NCI-H1092 (cell line): ENCODE measurements at regions not wholly inside any gene's neighbourhood (a gene's known extent, or its start where the extent isn't known, plus 50 kb on each side); places are given as distances from the start of the nearest gene placed in this dataset.

ENCODE experiments used
- DNase-seq: peaks from one replicate; lab custom pipeline; 2025; lab: John Stamatoyannopoulos, UW

DNA sequence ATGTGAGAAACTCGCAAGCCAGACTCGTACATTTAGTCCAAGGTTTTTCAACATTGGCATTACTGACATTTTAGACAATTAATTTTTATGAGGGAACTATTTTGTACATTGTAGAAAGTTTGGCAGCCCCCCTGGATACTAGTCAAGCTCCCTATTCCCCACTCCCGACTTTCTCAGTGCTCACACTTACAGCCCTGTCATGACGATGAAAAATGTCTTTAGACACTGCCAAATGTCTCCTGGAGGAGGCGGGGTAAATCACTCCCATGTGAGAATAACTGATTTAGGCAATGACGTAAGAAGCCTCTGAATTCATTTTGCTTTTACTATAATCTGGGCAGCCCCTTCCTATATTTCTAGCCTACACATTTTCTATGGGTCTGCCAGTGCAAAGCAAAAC lies 535.8 kb upstream of the KLHL1 start:
- DNase-seq = no peak

DNA sequence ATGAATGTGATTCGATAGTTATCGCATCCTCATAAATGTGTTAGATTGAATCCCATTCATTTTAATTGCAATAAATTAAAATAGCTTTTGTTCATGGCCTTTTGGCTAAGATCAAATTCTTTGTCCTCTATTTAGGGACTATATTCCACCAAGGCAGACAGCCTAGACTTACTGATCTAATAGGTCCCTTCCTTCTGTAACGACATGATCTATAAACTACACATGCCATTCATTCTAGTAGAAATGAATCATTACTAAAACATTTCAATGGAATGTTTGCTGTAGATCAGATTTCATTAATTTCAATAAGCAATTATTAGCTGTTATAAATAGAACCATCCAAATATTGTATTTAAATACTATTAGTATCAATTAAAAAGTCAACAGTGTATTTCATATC lies 526.6 kb upstream of the KLHL1 start:
- DNase-seq = no peak

DNA sequence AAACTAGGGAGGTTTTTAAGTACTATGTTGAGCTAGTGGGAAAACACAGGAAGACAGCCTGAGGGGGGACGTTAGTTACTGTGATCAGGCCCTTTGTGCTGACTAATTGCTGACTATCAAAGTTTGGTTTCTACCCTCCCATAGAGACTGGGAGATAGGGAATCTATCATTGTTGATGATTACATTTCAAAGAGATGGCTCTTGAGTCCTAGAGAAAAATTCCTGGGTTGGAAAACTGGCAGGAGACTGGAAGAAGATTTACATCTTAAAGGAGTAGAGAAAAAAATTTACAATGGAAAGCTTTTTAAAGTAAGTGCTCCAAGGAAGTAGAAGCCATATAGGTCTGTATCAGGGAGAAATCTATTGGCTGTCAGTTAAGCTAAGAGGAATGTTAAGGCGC lies 522.0 kb upstream of the KLHL1 start:
- no peak for DNase-seq

DNA sequence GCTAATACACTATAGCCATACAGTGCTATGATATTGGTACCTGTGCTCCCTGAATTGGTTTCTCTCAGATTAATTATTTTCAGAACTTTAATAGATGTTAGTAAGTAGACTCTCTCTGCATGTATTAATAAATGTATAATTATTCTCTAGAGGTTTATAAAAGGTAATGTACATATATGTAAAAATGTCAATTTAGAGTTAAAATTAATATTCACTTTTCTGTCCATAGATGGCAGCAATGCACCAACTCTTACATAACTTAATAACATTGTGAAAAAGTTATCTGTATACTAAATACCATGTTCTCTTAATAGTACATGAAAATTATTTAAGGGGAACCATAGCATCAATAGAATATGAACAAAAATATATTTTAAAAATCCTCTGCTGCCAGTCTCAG lies 515.0 kb upstream of the KLHL1 start:
- no peak for DNase-seq

DNA sequence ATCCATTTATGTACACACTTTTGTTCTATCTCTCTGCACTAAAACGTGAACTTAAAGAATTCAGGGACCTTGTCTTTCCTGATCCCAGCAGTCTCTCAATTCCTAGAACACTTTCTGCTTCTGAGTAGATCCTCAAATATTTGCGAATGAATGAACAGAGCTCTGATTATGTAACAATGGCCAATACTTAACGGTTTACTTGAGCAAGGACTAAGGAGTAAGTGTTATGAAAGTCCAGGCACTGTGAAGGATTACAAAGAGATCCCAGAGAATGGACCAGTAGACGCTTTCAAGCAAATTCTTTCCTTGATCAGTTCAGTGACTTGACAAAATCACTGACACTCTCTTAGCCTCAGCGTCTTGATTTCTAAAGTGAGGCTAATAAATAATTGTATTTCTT lies 514.5 kb upstream of the KLHL1 start:
- DNase-seq = no peak

DNA sequence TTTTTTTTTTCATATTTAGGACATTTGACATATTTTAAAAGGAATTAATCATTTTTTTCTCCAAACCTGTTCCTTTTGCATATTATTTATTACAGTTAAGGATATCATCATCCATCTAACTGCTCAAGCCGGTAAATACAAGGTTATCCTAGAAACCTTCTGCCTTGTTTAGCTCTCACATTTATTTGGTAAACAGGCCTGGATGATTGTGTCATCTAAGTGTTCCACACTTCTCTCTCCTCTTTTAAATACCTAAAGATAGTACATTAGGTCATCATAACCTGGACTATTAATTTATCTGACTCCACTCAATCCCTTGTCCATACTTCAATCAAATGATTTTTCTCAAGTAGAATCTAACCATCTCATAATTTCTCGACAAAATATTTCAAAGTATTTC lies 511.7 kb upstream of the KLHL1 start:
- no peak for DNase-seq

DNA sequence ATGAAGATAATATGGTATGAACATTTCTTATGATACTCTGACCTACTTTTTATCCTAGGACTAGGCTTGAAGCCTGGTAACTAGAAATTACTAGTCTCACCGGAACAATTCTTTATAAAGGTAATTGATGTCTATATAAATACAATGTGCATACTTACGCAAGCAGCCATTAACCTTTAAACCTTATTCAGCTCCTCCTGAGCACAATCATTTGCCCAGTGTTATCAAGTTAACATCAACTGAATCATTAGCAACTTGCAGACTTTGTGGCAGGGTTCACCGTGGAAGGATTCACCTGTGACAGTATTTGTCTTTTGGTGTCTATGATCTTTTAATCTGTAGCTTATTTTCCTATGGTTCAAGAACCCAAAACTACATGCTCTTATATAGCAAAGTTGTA lies 508.6 kb upstream of the KLHL1 start:
- no peak for DNase-seq

DNA sequence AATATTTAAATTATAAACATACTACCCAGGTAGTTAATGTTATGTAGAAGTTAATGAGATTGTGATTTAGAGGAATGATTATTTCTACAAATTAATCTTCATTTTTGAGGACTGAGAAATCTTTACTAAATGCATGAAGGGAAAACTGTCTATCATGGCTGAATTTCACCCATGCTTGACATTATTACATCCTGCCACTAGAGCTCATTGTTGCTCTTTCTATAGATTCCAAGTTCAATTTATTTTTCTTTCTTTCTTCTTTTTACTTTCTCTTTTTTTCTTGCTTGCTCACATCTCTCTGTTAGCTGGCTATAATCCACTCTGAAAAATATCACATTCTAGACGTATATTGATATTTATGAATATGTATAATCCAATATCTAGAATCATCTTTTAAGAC lies 505.0 kb upstream of the KLHL1 start:
- DNase-seq = no peak

DNA sequence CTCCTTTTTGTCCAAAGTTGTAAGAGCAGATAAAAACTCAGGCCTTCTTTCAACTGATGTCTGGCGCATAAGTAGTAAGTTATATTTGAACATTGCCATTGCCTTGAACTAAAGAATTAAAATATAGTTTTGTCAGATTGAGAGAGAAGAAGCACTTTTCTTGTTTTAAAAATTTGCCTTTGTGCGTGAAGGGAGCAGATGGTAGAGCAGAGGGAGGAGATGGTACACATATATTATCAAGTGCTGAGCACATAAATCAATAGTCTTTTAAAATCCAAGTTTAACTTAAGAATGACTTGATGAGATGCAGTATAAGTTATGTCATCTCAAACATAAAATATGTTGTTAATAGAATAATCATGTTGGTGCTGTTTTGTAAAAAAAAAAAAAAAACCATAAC lies 504.6 kb upstream of the KLHL1 start:
- DNase-seq = no peak

DNA sequence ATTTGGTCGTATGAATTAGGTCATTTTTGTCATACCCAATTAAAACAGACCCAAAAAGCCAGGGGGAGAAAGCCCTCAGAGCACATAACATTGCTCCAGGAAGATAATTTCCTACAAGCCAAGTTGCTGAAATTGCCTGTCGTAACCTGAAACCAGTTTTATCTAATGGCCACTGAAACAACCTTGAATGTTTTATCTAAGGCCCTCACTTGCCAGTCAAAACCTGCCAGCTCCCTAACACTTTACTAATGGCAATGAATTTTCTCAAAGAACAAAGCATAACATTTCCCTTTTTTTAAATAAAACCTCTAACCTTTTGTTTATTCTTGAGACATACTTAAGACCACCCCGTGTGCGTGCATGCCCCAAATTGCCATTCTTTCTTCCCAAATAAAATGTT lies 496.2 kb upstream of the KLHL1 start:
- no peak for DNase-seq

DNA sequence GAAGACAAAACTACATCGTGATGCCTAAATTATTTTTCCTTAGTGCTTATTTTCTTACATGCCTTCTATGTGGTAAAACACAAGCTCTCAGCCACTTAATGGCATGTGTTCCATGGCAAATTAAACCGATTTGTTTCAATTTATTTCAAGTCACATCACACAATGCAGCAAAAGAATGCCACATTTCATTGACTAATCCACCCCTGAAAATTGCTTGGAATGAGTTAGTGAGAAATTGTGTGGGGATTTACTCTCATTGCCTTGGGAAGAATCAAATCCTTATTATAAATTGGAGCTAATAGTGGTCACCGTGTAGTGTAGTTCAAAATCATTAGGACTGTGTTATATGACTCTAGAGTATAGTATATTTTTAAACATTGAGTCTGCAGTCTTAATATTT lies 485.5 kb upstream of the KLHL1 start:
- no peak for DNase-seq

DNA sequence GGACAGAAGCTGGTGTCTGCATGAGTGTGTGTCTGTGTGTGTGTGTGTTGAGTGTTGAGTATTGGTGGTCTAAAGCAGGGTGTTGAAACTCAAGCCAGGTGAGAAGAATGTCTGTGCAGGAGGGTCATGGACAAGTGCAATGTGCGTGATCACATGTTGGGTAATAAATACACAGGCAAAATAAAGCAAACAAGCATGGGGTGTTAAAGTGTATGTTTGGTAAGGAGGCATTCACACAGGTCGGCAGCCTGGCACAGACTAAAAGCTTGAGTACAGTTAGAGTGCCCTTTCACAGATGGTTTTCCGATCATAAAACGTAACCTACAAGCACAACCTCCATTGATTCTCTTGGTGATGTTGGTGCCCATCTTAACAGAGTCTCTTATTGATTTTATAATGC lies 476.9 kb upstream of the KLHL1 start:
- DNase-seq = peak; percentile 55

DNA sequence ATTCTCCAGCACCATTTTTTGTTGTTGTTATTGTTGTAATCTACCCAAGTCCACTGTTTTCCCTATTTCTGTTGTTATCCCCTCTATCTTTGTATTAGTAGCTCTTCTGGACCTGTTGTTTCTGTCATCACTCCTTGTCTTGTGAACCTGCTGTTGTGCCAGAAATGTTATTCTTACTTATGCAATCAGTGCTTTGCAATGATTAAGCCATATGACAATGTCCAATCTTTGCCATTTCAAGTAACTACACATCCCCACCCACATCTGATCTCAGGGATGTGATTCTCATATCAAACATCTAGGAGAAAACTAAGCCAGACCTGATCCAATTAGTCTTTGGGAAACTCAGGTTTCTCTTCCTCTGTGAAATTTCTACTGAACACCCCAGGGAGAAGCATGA lies 472.6 kb upstream of the KLHL1 start:
- no peak for DNase-seq

DNA sequence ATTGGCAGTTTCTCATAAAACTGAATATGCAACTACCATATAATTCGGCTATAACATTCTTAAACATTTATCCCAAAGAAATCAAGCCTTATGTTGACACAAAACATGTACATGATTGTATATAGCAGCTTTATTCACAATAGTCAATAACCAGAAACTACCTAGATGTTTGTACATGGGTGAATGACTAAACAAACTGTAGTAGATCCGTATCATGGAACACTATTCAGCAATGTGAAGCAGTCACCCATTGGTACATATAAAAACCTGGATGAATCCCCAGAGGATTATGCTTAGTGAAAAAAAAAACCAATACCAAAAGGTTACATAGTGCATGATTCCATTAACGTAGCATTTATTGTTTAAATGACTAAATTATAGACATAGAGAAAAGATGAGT lies 471.7 kb upstream of the KLHL1 start:
- DNase-seq = no peak

DNA sequence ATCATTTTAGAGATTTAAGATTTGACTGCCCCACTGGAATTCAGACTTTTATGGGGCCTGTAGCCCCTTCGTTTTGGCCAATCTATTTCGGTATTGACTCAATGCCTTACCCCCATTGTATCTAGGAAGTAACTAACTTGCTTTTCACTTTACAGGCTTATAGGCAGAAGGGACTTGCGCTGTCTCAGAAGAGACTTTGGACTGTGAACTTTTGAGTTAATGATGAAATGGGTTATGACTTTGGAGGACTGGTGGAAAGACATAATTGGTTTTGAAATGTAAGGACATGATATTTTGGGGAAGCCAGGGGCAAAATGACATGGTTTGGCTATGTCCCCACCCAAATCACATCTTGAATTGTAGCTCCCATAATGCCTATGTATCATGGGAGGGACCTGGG lies 463.0 kb upstream of the KLHL1 start:
- DNase-seq = no peak

DNA sequence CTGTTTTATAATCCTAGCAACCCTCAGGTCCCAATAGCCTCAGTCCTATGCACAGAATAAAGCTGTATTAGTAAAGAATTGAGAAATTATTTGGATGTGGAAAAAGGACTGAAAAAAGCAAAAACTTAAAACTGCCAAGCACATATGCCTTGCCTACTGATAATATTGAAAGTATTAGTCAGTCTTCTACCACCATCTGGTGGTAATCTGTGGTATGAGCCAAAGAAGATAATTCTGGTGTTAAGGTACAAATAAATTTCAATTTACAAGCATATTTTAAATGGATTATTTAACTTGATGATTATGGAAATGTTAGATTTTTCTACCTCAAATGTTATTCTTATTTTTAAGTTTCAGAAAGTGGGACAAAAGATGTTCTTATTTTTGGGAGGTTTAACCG lies 460.3 kb upstream of the KLHL1 start:
- DNase-seq = peak; percentile 47

DNA sequence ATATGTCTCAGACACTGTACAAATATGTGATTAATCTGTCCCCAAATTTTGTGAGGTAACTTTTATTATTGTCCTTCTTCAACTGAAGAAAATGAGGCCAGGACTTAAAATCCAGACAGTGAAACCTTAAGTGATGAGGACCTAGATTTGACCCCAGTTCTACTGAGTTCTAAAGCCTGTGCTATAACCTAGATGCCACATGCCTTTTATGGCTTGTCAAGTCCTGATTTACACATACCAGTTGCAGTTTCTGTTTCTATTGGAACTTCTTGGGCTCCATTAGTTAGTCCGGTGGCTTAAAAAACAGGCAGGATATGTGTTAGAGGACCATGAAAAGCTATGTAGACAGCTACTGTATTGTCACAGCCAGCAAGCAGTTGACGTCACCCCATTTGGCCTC lies 436.5 kb upstream of the KLHL1 start:
- no peak for DNase-seq

DNA sequence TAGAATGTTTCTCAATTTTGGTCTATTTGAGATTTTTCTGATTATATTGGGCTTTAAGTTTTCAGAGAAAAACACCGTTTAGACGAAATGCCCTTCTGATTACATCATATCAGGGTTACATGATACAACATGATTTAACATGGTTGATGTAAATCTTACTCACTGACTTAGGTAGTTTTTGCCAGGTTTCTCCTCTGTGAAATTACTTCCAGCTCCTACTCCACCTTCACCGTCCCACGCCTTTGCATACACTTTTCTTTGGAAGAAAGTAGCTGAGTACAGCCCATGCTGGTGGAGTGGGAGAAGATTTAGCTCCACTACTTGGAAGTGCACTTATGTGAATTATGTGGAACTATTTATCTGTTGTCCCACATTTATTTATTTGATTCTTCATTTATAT lies 433.2 kb upstream of the KLHL1 start:
- DNase-seq = no peak

DNA sequence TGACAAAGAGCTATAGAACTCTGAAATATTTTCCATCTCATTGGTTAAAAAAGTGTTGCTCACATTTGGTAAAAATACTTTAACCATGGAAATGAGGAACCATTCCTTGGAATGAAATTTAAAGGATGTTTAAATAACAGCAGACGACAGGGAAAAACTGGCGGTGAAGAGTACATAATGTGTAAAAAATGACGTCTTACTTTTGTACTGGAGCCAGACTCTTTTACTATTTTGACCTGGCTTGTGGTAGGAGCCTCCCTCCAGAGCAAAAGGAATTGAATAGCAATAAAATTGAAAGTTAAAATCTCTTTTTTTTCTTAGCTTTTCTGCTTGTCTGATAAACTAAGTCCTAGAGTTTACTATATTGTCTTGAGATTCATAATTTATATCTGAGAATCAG lies 426.2 kb upstream of the KLHL1 start:
- no peak for DNase-seq

DNA sequence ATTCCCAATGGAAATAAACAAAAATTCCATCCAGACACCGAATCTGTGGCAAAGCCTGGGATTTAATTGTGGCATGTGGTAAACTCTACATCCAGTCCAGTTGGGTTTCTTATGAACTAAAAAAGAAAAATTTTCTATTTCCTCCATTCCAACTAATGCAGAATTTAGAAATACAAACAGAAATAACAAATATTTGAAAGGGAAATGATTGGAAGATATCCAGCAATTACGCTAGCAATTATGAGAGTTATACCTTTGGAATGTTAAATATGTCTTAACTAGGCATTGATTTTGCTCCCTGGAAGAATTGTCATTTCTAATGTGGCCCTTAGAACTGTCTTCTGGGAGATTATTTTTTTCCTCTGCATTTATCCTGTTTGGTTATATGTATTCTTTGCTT lies 421.4 kb upstream of the KLHL1 start:
- no peak for DNase-seq

DNA sequence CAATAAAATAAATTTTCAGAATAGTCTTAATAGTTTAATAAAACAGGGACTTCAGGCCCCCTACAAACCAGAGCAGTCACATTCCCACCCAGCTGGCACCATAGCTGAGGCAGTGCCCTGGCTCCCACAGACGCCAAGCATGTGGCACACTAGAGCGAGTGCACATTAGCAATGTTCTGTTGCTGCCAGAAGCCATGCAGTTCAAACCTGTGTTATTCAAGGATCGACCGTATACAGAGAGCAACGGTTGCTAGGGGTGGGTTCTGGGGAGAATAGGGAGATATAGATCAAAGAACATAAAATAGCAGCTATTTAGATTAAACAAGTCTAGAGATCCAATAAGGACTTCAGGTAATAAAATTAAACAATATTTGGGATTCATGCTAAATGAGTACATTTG lies 419.3 kb upstream of the KLHL1 start:
- peak; percentile 70 for DNase-seq

DNA sequence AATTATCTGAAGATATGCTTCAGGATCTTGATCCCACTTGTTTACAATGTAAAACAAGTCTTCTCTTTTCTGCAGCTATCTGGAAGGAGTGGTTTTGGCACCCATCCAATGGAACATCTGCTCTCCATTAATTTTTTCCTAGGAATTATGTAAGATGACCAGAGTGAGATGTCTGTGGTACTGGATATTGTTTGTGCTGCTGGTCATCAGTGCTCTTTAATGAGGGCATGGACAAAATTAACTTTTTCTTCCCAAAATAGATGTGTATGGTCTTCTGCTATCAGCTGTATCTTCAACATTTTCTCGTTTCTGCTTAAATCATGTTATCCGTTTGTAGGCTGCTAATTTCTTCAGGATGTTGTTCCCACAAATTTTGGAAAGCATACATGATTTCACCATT lies 415.4 kb upstream of the KLHL1 start:
- no peak for DNase-seq

DNA sequence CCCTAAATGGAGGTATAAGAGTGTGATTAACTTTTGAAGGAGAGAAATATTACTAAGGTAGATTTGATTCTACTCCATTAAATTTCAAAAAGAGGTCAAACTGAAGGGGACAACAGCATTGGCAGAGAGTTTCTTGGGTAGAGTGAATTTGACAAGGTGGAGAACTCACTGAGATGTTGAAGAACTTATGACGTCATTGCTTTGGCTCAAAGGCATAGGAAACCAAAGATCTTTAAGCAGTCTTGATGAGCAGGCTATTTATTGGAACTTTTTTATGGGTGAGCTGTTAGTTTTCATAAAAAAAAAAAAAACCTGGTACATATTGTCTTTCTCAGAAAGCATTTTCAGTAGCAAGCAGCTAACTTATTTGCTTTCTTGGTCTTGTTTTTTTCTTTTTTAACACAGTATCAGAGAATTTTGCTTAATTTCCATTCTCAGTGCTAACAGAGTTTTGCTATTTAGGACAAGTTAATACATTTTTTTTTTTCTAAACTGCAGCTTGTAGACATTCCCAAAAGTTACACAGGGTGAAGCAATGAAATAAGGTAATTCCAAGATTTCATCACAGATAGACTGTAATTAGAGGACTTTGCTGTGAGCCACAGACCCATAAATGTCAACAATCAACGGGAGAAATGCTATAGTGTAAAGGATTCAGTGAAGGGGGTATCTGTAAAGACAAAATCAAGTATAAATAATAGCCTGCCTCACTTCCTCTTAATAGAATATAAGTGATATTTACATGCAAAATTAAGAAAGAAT lies 412.2 kb upstream of the KLHL1 start:
- DNase-seq = no peak

DNA sequence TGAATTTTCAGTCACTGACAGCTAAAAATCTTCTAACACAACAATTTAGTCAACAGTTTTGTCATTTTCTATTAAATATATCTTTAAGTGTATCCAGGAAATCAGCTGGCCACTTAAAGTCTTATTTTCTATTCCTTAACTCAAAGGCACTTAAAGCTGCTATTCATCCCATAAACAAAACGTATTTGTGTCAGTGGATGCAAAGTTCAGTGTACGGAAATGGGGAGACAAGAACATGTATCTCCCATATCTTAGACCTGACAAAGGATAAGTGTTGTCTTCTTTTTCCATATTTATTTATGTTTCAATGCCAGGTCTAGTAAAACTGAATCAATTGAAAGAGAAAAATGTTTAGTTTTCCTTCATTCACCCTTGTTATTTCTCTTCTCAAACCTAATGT lies 409.8 kb upstream of the KLHL1 start:
- DNase-seq = no peak

DNA sequence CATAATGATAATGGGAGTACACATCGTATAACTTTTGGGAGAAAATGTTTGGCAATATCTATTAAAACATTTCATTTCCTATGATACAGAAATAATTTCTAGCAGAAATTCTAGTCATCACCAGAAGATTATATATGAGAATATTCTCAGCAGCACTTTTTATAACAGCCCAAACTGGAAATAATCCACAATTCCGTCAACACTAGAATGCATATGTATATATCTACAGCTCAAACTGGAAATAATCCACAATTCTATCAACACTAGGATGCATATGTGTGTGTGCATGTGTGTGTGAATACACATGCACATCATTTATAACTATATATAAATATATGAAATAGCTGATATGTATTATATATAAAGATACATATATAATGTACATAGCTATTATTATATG lies 408.0 kb upstream of the KLHL1 start:
- DNase-seq = no peak
